AG10803 (cell line): ENCODE measurements at regions not wholly inside any gene's neighbourhood (a gene's known extent, or its start where the extent isn't known, plus 50 kb on each side); places are given as distances from the start of the nearest gene placed in this dataset.
A peak's percentile ranks its signal among the peaks of the same experiment; 100 is the strongest.

Experiments
- DNase-seq: peaks from one replicate; pipeline ENCODE4 v3.0.0; 2010; ENCODE audit warnings: low read depth
- H3K4me3 ChIP-seq: 2 replicates; pipeline ENCODE4 v1.5.1; 2011; ENCODE audit warnings: mild to moderate bottlenecking, low read length, control low read depth
- CTCF ChIP-seq: conservative IDR thresholded peaks from 2 replicates; pipeline ENCODE4 v1.5.1; 2011; ENCODE audit warnings: mild to moderate bottlenecking, low read length, control low read depth, inconsistent platforms

- no peak for TF ChIP-seq CTCF
- no peak overlapping the region for H3K4me3 ChIP-seq
- DNase-seq: no peak
These were observed 62.4 kb upstream of the THBS2 start for GRCh38 chr6:169315830-169316614.

- no peak for DNase-seq
- H3K4me3 ChIP-seq: no peak overlapping the region
- TF ChIP-seq CTCF: no peak
These were observed 59.8 kb upstream of the THBS2 start for GRCh38 chr6:169313347-169314010.

GRCh38 chr6:169312658-169313346 lies 59.2 kb upstream of the THBS2 start:
- peak; percentile 77 for DNase-seq
- peak; percentile 26; the same call in 1 of the 2 replicates for TF ChIP-seq CTCF
- no peak overlapping the region for H3K4me3 ChIP-seq

GRCh38 chr6:169310983-169311382 lies 57.3 kb upstream of the THBS2 start:
- DNase-seq: no peak
- TF ChIP-seq CTCF: no peak
- H3K4me3 ChIP-seq: no peak overlapping the region
